ENCODE measurements at regions not wholly inside any gene's neighbourhood (a gene's known extent, or its start where the extent isn't known, plus 50 kb on each side); places are given as distances from the start of the nearest gene placed in this dataset.

DNA sequence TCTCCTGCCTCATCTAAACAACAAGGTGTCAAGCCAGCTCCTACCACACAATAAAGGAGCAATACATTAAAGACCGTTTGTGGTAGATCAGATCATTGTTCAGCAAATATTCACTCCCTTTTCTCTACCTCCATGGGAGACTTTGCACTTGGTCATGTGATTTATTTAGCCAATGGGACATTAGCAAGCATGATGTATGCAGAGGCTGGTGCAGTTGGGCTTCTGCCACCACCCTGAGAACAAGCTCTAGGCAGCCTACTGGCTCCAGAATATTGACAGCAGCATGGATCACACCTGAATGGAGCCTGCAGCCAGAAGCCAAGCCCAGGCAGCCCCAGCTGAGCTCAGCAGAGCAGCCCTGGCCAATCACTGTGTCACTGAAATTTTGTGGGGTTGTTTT is 99.4 kb upstream of the UBE2E2 start:
- no peak overlapping the region for H3K4me3 ChIP-seq (ENCODE audit: low read depth, low read length)
- no peak for TF ChIP-seq CTCF (IDR thresholded peaks at IDR 0.05; ENCODE audit: low read depth, low read length)

- no peak overlapping the region for H3K4me3 ChIP-seq (ENCODE audit: low read depth, low read length)
- TF ChIP-seq CTCF (IDR thresholded peaks at IDR 0.05; ENCODE audit: low read depth, low read length): no peak
These were observed 98.1 kb upstream of the UBE2E2 start for GRCh38 chr3:23105048-23105447.

DNA sequence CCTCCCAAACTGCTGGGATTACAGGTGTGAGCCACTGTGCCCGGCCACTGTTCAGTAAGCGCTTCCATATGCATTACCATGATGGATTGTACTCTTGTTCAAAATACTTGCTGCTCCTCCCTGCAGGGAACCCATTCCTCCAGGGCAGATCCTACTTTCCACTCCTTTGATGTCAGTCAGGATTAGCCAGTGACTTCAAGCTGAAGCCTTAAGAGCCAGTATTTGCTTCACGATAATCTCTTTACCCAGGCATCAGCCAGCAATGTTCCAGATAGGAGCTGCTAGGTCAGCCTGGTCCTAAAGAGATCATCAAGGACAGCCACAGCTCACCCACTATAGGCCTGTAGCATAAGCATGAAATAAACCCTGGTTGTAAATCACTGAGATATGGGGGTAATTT is 96.5 kb upstream of the UBE2E2 start:
- H3K4me3 ChIP-seq (ENCODE audit: low read depth, low read length): no peak overlapping the region
- TF ChIP-seq CTCF (IDR thresholded peaks at IDR 0.05; ENCODE audit: low read depth, low read length): no peak

DNA sequence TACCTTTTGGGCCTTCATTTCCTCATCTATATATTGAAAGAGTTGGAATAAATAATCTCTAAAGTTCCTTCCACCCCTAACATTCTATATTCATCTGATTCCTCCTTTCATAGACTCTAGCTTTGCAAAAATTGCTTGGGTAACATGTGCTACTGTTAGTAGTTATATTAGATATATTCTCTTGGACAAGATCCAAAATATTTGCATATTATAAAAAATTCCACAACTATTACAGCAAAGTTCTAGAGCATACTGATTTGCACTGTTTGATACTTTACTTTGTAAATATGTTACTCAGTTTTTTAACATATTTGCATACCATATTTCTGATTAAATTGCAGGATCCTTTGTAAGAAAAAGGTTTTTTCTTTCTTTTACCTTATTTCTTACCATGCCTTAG is 95.9 kb upstream of the UBE2E2 start:
- TF ChIP-seq CTCF (IDR thresholded peaks at IDR 0.05; ENCODE audit: low read depth, low read length): no peak
- no peak overlapping the region for H3K4me3 ChIP-seq (ENCODE audit: low read depth, low read length)

DNA sequence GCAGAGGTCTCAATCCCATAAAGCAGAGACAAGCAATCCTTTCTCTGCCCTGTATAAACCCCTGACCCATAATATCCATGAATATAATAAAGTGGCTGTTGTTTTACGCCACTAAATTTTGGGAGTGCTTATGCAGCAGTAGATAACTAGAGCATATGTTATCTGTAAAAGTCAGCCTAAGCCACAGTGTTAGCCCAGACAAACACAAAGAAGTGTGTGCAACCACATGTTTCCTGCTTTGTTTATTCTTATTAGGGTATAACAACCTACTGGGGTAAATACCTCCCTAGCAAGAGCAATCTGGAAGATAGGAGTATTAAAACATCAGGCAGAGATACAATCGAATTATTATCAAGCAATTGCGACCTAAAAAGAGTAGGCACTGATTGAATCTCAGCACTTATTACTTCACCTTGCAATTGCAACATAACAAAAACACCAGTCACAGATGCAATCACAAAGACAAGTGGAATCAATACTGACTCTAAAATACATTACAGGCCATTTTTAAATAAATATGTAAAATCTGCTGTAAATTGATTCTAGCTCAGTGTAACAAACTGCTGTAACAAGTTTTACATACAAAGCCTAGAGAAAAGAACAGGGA is 94.6 kb upstream of the UBE2E2 start:
- no peak for TF ChIP-seq CTCF (IDR thresholded peaks at IDR 0.05; ENCODE audit: low read depth, low read length)
- no peak overlapping the region for H3K4me3 ChIP-seq (ENCODE audit: low read depth, low read length)

DNA sequence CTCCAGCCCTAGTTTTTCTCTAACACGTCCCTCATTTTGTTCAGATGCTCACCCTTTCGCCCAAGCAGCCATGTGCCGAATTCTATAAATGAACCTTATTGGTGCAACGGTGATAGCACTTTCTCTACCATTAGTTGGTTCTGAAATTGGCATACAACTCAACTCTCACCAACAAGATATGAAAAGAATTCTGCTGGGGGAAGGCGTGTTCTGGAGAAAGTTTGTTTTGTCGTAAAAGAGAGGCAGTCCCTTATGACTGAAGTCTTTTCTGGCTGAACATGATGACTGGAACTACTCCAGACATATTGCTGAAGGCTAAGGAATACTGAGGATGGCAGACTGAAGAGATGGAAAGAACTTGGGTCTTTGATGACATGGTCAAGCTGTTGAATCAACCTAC is 91.8 kb upstream of the UBE2E2 start:
- H3K4me3 ChIP-seq (ENCODE audit: low read depth, low read length): no peak overlapping the region
- TF ChIP-seq CTCF (IDR thresholded peaks at IDR 0.05; ENCODE audit: low read depth, low read length): no peak

GRCh38 chr3:23111797-23112196 is 91.3 kb upstream of the UBE2E2 start:
- no peak for TF ChIP-seq CTCF (IDR thresholded peaks at IDR 0.05; ENCODE audit: low read depth, low read length)
- no peak overlapping the region for H3K4me3 ChIP-seq (ENCODE audit: low read depth, low read length)

Measured in WI38 (cell line).